Medulla oblongata (tissue), 1 donor: ENCODE measurements at regions not wholly inside any gene's neighbourhood (a gene's known extent, or its start where the extent isn't known, plus 50 kb on each side); places are given as distances from the start of the nearest gene placed in this dataset.
"Not testable (repeated sequence)": the region's sequence is repeated elsewhere in the genome, so short reads cannot be mapped to it uniquely, and the experiment has no call there.

Experiments used
- DNase-seq: peaks from one replicate; pipeline ENCODE4 v3.0.0-alpha.2; 2015; ENCODE audit errors: extremely low spot score

DNA sequence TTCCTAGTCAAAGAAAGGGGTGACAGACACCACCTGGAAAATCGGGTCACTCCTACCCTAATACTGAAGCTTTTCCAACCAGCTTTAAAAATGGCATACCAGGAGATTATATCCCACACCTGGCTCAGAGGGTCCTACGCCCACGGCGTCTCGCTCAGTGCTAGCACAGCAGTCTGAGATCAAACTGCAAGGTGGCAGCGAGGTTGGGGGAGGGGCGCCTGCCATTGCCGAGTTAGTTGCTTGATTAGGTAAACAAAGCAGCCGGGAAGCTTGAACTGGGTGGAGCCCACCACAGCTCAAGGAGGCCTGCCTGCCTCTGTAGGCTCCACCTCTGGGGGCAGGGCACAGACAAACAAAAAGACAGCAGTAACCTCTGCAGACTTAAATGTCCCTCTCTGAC lies 127.1 kb downstream of the NXPE2 start:
- DNase-seq = not testable (repeated sequence)

DNA sequence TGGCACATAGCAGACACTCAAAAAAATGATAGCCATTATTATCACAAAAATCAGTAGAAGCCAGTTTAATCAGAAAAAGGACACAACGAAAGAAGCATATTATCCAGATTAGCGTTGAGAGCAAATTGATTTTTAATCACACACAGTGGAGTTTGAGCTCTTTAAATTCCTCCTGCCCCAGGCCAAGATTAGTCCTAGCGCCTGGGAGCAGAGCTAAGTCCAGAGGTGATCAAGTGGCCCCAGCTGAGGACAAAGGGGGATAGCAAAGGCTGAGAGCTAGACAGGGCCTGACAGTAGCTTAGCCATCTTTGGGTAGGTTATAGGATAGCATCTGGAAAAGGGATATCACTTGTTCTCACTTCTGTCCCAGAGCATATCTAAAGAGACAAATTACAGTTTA lies 133.6 kb downstream of the NXPE2 start:
- DNase-seq = no peak

DNA sequence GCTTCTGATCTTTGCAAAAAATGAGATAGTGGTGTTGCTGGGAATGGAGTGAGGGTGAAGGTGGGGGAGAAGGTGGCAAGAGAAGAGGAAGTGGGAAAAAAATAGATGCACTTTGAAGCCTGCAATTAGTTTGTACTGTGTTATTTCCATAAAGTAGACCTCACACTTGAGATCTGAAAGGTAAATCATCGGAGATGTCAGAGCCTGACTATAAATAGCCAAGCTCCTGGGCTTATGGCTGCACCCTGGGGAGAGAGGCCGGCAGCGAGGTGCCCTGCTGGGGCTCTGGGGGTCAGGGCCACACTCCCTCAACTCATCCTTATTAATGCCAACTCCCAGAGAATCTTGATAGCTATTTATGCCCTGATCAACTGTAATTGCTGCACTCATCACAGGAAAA lies 134.4 kb downstream of the NXPE2 start:
- no peak for DNase-seq

DNA sequence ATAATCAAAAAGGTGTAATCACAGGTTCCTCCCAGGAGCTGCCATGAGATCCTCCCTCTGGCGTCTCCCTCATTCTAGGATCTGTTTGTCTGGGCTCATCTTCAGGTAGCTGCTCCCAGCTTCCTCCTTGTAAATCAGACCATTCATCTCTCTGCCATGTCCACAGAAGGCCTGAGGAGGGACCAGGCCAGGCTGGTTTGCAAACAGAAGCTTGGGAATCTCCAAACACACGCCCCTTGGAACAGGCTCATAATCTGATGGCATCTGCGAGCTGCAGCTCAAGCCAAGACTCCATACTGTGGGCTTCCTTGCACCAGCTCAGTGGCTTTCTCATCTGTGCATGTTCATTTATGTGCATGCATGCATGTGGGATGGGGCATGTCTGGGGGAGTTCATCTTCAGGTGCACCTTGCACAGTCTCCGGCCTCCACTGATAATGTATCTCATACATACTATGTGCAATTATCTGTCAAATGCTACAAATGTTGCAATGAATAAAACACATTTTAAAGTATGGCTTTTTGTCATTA lies 134.9 kb downstream of the NXPE2 start:
- no peak for DNase-seq

DNA sequence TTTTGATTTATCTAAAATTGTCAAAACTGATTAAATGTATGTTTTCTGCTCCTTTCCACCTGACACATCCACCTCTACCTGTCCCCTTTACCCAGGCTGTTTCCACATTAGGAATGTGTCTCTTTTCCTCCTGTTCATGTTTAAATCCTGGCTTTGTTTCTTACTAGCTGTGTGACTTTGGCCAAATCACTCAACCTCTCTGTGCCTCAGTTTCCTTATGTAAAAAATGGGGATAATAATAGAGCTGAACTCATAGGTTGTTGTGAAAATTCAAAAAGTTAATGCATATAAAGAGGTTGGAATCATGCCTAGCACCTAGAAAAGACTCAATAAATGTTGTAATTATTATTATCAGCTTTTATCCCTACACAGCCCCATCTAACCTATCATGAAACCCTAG lies 136.8 kb downstream of the NXPE2 start:
- DNase-seq = no peak

DNA sequence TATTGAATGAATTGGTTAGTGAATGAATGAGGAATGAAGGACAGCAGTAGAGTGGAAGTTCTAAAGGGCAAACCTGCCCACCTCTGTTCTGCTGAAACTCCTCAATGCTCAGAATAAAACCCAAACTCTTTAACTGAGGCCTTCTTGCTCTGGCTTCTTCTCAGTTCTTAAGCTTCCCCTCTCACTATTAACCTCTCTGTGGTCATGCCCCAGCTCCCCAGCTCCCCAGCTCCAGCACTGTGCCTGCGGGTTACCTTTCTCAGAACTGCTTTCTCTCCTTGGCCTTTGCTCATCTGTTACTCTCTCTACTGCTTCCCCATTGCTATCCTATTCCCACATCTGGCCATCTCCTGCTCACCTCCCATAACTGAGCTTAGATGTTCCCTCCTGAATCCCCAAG lies 137.4 kb downstream of the NXPE2 start:
- DNase-seq = no peak

DNA sequence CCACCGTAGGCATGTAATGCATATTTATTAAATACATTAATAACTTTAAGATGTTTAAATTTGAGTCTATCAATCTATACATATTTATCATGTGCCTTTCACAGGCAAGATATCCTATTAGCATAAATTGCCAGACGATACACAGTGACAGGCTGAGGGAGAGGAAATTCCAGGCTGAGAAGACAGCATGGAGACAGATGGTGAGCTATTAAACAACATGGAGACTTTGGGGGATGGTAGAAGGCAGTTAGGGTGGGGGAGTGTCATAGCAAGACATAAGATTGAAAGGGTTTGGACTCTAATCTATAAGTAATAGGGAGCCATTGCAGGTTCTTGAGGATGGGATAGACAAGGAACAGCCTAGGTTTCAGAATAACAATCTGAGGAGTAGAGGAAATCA lies 138.5 kb downstream of the NXPE2 start:
- DNase-seq = no peak

DNA sequence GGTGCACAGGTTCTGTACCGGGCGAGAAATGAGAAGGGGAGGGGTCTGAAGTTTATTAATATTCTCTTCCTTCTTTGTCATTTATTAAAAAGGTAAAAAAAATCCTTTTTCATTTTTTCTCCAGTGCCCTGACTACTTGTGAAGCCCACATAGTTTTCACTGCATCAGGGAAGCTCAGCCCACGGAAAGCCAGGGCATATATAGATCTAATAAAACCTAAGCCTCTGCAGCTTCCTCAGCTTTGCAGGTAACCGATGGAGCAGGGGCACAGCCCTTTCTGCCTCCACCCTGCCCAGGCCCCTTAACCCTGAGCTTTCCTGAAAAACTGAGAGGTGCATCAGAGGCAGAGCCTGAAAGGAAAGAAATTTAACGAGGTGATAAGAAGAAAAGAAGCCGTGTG lies 140.1 kb downstream of the NXPE2 start:
- no peak for DNase-seq

DNA sequence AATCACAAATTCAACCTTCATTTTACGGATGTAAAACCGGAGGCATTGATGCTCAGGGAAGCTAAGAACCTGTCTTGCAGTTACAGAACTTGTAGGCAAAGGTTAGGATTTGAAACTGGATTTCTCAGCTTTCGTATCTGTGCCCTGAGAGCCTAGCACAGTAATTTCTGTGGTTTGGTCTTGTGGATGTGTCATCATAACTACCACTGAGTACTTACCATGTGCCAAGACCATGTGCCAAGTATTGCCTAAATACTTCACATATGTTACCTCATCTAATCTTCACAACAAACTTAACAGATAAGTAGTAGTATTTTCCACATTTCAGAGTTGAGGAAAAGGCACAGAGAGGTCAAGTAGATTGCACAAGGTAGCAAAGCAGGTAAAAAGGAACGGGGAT lies 140.7 kb downstream of the NXPE2 start:
- no peak for DNase-seq

DNA sequence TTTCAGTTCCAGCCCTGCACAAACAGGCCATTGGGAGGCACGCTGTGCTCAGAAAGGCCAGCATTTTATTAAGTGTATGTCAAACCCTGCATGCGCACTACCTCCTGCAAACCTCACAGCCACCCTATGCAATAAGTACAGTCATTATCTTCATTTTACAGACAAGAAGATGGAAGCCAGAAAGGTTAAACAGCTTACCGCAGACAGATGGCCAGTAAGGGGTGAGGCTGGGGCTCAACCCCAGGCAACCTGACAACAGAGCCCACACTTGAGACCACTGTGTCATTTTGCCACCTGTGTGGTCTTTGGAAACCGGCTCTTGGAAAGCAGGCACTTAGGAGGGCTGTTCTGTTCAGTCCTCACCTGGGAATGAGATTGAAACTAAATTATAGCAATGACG lies 142.3 kb downstream of the NXPE2 start:
- DNase-seq = no peak

DNA sequence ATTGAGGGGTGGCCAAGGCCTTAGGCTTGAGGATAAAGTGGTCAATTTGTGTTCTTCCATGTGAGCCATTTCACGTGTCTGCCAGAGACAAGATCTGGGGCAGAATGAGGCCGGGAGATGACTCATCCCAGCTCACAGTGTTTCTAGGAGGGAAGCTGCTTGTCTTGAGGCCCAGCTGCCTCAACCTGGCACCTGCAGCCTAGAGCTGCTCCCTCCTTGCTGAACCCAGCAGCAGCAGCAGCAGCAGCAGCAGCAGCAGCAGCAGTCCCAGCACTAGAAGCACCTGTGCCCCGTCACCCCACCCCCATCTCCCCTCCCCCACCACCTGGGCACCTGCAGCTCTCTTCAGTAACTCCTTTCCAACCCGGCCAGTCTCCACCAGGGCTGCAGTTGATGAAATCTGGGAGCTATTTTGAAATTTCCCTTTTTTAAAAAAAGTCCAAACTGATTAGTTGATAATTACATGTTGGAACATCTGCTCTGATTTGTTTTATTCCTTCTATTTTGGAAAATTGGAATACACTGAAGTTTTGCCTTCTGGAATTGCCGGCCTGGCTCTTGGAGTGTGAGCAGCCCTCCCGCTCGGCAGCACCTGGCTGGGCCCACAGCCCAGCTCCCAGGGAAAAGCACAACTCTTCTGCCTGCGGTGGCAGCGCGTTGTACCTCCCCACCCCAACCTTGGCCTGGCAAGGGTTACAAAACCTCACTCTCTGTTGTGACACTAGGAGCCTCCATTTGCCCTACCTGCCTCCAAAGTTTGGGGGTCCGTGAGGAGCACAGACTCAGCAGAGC lies 143.5 kb downstream of the NXPE2 start:
- DNase-seq = no peak

DNA sequence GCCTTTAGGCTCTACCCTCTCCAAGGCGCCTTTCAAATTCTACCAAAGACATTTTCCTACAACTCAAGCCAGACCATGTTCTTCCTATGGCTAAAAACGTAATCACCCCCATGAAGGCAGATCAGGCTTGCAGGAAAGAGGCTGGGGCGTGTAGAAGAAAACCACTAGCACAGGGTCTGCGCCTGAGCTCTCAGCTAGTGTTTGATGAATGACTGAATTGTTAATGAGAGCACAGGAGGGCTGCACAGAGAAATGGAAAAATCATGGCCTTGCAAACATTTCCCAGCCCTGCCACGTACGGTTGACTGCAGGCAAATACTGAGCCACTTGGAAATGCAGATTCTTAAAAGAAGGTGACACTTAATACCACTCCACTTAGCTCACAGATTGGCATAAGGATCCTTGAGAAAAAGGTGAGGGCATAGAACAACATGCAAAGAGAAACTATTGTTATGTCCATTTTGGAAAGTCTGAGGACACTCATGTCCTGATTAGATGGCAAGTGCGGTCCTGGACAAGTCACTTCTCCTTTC lies 148.6 kb downstream of the NXPE2 start:
- DNase-seq = no peak

DNA sequence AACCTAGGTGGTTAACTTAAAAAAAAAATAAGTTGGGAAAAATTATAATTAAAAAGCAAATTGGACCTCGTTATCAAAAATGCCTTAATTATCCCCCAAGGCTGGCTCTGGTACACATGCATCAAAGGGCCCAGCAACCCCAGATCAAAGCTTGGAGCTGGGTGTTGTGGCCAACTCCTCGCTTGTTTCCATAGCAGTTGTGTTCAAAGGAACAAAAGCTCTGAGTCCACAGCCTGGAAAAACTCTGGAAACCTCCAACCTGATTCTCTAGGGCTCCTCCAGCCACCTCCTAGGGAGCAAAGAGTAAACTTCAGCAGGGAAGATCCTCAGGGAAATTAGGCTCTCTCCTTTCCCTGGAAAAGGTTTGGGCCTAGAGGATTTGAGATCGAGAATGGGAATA lies 149.4 kb downstream of the NXPE2 start:
- DNase-seq = peak; percentile 25

DNA sequence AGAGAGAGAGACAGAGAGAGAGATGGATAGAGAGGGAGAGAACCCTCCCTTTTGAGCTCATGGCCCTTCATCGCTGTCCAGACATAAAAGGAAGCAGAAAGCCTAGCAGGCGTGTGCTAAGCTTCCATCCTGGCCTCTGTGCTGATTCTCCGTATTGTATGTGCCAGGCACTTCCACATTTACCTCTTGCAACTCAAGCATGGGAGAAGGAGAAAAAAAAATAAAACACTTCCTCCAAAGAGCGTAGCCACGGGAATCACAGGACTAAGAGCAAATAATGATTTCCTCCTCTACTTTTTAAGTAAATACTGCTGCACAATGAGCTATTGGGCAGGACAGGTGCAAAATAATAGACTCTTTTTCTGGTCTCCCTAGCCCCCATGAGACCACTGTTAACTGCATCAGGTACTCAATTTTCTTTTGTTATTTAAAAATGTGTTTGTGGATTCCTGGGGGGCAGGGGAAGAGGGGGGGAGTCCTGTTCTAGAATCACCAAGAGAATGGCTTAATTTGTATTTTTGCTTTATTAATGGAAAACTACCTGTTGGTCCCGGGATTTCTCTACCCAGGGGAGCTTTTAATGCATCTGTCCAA lies 154.3 kb downstream of the NXPE2 start:
- no peak for DNase-seq

DNA sequence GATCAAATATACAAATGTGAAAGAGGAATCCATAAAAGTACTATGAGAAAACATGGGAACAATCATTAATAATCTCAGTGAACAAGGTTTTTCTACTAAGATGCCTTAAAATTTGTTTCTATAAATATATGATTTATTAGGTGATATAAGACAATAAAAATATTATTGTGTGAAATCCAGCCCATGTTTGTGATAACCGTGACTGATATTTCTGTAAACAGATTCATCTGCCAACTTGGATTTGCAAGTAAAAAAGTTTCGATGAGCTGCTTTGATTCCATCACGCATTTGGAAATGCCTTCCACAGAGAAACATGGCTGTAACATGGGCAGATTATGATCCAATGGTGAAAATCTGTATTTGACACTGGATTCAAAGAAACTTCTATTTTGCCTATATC lies 157.8 kb downstream of the NXPE2 start:
- no peak for DNase-seq

DNA sequence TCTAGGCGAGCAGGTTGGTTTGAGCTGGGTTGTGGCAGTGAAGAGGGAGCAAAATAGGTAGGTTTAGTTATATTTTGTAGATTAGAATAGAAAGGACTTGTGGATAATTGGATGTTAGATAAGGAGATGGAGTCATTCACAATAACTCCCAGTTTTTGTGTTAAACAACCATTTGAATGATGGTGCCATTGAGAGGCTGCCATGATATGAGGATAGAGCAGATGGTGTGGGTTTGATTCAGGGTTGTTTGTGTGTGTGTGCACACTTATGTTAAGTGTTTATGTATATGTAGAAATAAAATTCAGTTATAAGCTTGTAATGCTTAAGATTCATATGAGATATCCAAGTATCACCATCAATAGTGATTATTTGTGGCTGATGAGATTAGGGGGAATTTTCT lies 166.6 kb downstream of the NXPE2 start:
- no peak for DNase-seq

DNA sequence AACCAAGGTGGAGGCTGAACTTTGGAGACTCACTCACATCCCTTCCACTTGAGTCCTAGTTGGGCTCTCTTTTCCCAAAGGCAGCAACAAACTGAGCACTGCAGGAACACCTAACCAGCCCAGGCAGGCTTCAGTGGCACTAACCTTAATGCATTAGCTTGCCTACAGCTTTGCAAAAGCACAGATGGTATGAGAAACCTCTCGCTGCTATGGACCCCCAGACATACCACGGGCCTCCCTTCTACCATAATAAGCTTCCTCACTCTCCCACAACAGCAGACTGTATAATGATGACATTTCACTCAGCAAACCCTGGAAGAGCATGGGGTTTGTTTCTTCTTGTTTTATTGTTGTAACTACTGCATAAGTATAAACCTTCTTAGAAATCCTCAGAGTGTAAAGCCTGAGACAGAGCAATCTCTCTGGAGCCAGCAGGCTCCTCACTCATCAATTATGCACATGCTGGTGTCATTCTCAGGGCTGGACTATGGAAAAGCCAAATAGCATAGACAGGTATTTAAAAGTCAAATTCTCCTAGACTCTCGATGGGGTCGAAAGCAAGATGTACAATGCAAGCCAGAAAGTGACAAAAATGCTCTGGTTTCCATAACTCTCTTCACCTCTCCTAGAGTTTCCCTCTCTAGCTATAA lies 167.6 kb downstream of the NXPE2 start:
- DNase-seq = no peak

DNA sequence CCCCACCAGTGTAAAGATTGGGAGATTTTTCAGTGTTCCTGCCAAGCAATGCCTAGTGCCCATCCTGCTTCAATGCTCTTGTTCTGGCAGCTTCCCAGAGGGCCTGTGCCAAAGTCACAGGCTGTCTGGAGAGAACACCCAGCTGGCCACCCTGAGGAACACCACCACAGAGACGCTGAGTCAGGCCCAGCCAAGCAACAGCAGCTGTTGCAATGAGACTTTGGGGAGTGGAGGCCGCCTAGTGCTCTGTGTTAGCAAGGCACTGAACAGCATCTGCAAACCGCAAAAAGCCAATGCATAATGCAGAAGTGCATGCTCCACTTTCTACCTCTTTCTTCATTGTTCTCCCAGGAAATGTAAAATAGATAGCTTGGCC lies 168.1 kb downstream of the NXPE2 start:
- DNase-seq = peak; percentile 68

DNA sequence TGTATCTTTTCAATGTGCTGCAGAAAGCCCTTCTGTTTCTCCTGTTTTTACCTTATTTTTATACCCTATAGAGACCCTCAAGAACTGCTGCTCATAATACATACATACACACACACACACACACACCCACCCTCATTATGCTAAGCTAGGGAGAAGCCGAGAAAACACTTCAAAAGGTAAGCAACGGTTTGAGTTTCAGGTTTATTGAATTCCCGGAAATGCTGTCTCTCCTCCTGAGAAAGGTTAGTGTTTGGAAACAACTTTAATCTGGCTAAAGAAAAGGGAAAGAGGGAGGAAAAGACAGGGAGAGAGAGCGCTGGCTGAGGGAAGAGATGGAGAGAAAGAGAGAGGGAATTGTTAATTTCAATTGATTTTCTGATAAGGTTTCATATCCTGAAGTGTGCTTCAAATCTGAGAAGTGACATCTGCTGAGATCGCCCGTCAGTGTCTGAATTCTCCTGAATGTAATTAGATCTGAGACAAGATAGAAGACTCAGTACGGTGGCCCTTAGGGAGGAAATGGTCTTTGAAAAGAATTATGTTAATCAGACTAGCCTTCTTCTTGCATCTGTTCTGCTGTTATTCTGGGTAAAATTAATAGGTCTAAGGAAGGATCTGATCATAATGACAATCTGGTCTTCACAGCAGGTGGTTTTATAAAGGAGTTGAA lies 169.1 kb downstream of the NXPE2 start:
- no peak for DNase-seq

DNA sequence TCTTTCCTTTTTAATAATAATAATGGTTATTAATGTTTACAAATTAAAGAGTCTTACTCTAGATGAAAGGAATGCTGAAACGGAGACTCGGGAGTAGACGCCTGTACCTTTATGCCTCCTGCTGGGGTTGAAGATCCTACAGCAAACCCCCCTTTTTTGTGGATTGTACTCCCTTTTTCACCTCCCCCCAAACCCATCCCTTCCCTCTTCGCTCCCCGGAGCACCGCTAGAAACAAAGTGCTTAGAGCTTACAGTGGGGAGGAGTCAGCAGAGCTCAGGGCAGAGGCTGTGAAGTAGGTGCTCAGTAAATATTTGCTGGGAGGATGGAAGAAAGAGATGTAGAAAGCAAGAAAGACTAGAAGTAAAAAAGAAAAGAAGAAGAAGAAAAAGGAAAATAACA lies 169.7 kb downstream of the NXPE2 start:
- no peak for DNase-seq

DNA sequence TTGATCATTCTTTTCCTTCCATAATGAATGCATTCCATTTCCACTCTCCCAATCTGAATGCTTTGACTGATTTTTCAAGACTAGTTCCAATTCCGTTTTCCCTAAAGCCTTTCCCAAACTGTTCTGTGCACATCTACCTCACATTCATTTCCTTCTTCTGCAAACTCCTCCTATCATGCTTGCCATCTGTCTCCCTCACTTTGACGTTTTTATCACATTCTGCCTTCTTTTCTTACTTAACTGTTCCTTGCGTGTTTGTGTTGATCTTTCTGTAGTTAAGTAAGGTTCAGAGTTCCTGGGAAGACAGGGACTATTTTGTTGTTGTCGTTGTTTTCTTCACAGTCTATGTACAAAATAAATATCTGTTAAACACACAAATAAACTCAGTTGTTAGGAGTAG lies 179.0 kb downstream of the NXPE2 start:
- DNase-seq = no peak

DNA sequence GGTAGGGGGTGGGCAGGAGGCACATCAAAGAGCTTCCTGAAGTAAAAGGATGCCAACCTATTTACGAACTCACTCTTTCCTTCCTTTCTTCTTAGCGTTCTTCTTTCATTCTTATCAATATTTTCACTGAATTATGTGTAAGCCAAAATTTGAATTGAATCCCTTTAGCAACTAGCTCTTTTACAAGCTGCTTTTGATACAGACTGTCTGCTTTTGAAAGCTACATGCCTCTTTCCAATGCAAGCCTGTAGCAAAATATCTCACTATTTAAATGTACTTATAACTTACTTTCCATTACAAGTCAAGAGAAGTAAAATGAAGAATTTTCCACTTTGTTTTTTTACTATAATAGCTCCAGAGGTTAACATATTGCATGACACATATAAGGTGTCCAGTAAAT lies 186.6 kb downstream of the NXPE2 start:
- no peak for DNase-seq
